ENCODE measurements at regions not wholly inside any gene's neighbourhood (a gene's known extent, or its start where the extent isn't known, plus 50 kb on each side); places are given as distances from the start of the nearest gene placed in this dataset.

- DNase-seq (ENCODE audit: extremely low read depth, low read depth): no peak
- no peak for TF ChIP-seq CTCF (IDR thresholded peaks at IDR 0.05; ENCODE audit: low read depth, low read length)
These were observed 1092.2 kb downstream of the KCNT2 start for GRCh38 chr1:195516036-195516435.

GRCh38 chr1:195511501-195511900 is 1096.7 kb downstream of the KCNT2 start:
- no peak for DNase-seq (ENCODE audit: extremely low read depth, low read depth)
- no peak for TF ChIP-seq CTCF (IDR thresholded peaks at IDR 0.05; ENCODE audit: low read depth, low read length)

- no peak for TF ChIP-seq CTCF (IDR thresholded peaks at IDR 0.05; ENCODE audit: low read depth, low read length)
These were observed 1107.1 kb downstream of the KCNT2 start for GRCh38 chr1:195501118-195501517.

GRCh38 chr1:195495720-195496635 is 1112.3 kb downstream of the KCNT2 start:
- no peak for DNase-seq (ENCODE audit: extremely low read depth, low read depth)
- TF ChIP-seq CTCF (IDR thresholded peaks at IDR 0.05; ENCODE audit: low read depth, low read length): no peak

More at GRCh38 chr1:195501118-195501517, 1107.1 kb downstream of the KCNT2 start:
- DNase-seq (ENCODE audit: extremely low read depth, low read depth): no peak

- no peak for TF ChIP-seq CTCF (IDR thresholded peaks at IDR 0.05; ENCODE audit: low read depth, low read length)
- DNase-seq (ENCODE audit: extremely low read depth, low read depth): no peak
These were observed 1126.1 kb downstream of the KCNT2 start for GRCh38 chr1:195482137-195482536.

GRCh38 chr1:195481293-195481692 is 1126.9 kb downstream of the KCNT2 start:
- TF ChIP-seq CTCF (IDR thresholded peaks at IDR 0.05; ENCODE audit: low read depth, low read length): no peak
- DNase-seq (ENCODE audit: extremely low read depth, low read depth): no peak

- no peak for DNase-seq (ENCODE audit: extremely low read depth, low read depth)
These were observed 1132.7 kb downstream of the KCNT2 start for GRCh38 chr1:195475568-195475967.

More at GRCh38 chr1:195475568-195475967, 1132.7 kb downstream of the KCNT2 start:
- TF ChIP-seq CTCF (IDR thresholded peaks at IDR 0.05; ENCODE audit: low read depth, low read length): no peak
